Body of pancreas (tissue), 4 donors: ENCODE measurements at regions not wholly inside any gene's neighbourhood (a gene's known extent, or its start where the extent isn't known, plus 50 kb on each side); places are given as distances from the start of the nearest gene placed in this dataset.

Experiments
- CTCF ChIP-seq, 7 experiments: fragments of 450-650 bp in 4 of 7; fragments of 200-600 bp in 3 of 7; sonication (generic) in 3 of 7; IDR thresholded peaks; one replicate each; pipeline ENCODE4 v1.5.1; 2016 to 2019; ENCODE audit warnings: antibody characterized with exemption in 7 of 7
- POLR2A ChIP-seq, 3 donors: fragments of 450-650 bp; IDR thresholded peaks; one replicate each; pipeline ENCODE4 v1.6.1; 2016; ENCODE audit warnings: antibody characterized with exemption in 3 of 3, mild to moderate bottlenecking in 2 of 3

DNA sequence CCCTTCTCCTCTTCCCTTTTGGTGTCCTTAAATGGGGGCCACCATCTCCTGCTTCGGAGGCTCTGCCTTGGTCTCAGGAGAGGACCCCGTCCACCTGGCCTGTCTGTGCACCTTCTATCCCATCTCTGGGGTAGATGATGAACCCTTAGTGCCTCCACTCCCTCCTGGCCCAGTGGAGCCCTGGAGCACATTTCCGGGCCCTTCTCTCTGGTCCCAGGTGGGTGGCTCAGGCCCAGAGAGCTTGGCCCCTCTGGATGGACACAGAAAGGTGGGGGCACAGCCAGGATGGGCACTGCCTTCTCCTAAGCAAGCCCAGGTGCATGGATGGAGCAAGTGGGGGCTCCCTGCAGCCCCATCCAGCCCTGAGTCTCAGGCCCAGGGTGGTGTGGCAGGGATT is 121.4 kb upstream of the RET start:
- TF ChIP-seq CTCF (IDR thresholded peaks at IDR 0.05), result no peak
- no peak for TF ChIP-seq POLR2A (IDR thresholded peaks at IDR 0.05)
